ENCODE measurements at regions not wholly inside any gene's neighbourhood (a gene's known extent, or its start where the extent isn't known, plus 50 kb on each side); places are given as distances from the start of the nearest gene placed in this dataset.

GRCh38 chr2:217444932-217445331, 557.9 kb downstream of the TNS1 start:
- Histone ChIP-seq H4K20me1 (ENCODE audit: insufficient read depth) (no peaks in the 10 kb centered on the region), H3K9me2 (no peaks in the 10 kb centered on the region), H3K9me3 (no peaks in the 10 kb centered on the region), H3K4me2 (no peak overlapping the region), H3K79me2 (ENCODE audit: insufficient read depth) (no peaks in the 10 kb centered on the region), H3K4me3 (ENCODE audit: low read depth in 2 of 2, low read length in 1 of 2) (no peak overlapping the region), H3K27me3 (ENCODE audit: insufficient read depth) (no peaks in the 10 kb centered on the region), H3K27ac (ENCODE audit: low read depth in 2 of 2, low read length in 1 of 2) (no peak overlapping the region), H2AFZ (ENCODE audit: low read depth) (no peak overlapping the region), H3K4me1 (ENCODE audit: control insufficient read depth in 1 of 2, insufficient read depth in 2 of 2, low read depth in 1 of 2, low read length in 1 of 2) (no peaks in the 10 kb centered on the region), H3F3A (replicated peaks; ENCODE audit: insufficient read depth) (no peaks in the 10 kb centered on the region), H3K36me3 (replicated peaks in 1 of 2; ENCODE audit: control insufficient read depth in 1 of 2, insufficient read depth in 2 of 2, low read length in 1 of 2) (no peaks in the 10 kb centered on the region), H3K9ac (no peak overlapping the region)
- DNase-seq, result no peak
- TF ChIP-seq SIN3A (IDR thresholded peaks at IDR 0.05; ENCODE audit: borderline replicate concordance, low read depth, low read length), result no peak
- no peak for TF ChIP-seq CHD2 (IDR thresholded peaks at IDR 0.05; ENCODE audit: low read length, partially characterized antibody)
- TF ChIP-seq USF1 (IDR thresholded peaks at IDR 0.05; ENCODE audit: borderline replicate concordance, low read depth), result no peak
- TF ChIP-seq IRF3 (IDR thresholded peaks at IDR 0.05; ENCODE audit: low read depth, low read length), result no peak
- no peak for TF ChIP-seq RAD21 (IDR thresholded peaks at IDR 0.05; ENCODE audit: low read length)
- no peak for TF ChIP-seq GABPA (IDR thresholded peaks at IDR 0.05; ENCODE audit: low read depth)
- TF ChIP-seq MAX (IDR thresholded peaks at IDR 0.05; ENCODE audit: low read depth), result no peak
- TF ChIP-seq TCF12 (IDR thresholded peaks at IDR 0.05), result no peak
- TF ChIP-seq NFIC (IDR thresholded peaks at IDR 0.05; ENCODE audit: borderline replicate concordance), result no peak
- TF ChIP-seq ZBTB33 (IDR thresholded peaks at IDR 0.05; ENCODE audit: borderline replicate concordance, low read depth), result no peak
- TF ChIP-seq YY1 (IDR thresholded peaks at IDR 0.05; ENCODE audit: low read depth), result no peak
- TF ChIP-seq RFX5 (IDR thresholded peaks at IDR 0.05; ENCODE audit: low read length), result no peak
- no peak for TF ChIP-seq RXRA (IDR thresholded peaks at IDR 0.05; ENCODE audit: borderline replicate concordance, low read depth)
- TF ChIP-seq TEAD4 (IDR thresholded peaks at IDR 0.05; ENCODE audit: borderline replicate concordance, insufficient read depth), result no peak
- no peak for TF ChIP-seq MEF2A (IDR thresholded peaks at IDR 0.05; ENCODE audit: borderline replicate concordance, low read depth)
- TF ChIP-seq RCOR1 (IDR thresholded peaks at IDR 0.05; ENCODE audit: low read length), result no peak
- TF ChIP-seq FOXJ3 (CRISPR knock-in tag; IDR thresholded peaks at IDR 0.05), result no peak
- no peak for TF ChIP-seq FOSL2 (IDR thresholded peaks at IDR 0.05; ENCODE audit: borderline replicate concordance, low read depth)
- ChIA-PET POLR2A (no interaction called here), CTCF (no interaction called here)
